ENCODE measurements at regions not wholly inside any gene's neighbourhood (a gene's known extent, or its start where the extent isn't known, plus 50 kb on each side); places are given as distances from the start of the nearest gene placed in this dataset.

DNA sequence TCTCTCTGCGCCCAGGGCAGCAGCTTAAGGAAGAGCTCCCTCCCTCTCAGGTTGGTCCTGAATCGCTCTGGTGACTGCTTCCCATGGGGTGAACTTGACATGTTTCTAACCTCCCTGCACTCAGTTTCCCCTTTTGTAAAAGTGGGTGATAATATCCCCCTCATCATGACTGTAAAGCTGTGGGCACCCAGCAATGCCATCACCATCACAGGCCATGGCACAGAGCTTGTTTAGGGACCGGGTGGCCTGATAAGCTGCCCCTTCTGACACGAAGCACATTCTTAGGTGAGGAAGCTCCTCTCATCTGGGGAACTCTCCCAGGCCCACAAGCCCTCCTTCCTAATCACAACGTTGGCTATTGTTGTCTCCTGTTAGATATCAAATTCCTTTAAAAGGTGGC, 972.8 kb upstream of the ZNF722 start:
- Histone ChIP-seq H3K9me3 (ENCODE audit: insufficient read depth, low read length) (peaks cover 8% of the 10 kb centered on the region; the same call in 1 of the 2 replicates), H3K9ac (ENCODE audit: low read length) (no peak overlapping the region), H4K20me1 (ENCODE audit: low read depth, low read length) (no peaks in the 10 kb centered on the region), H3K9me2 (replicated peaks; ENCODE audit: insufficient read depth, low read length) (no peaks in the 10 kb centered on the region), H3K4me3 (ENCODE audit: insufficient read depth, low read length, poor library complexity, severe bottlenecking) (no peak overlapping the region), H3K27me3 (ENCODE audit: low read length) (no peaks in the 10 kb centered on the region), H2AFZ (ENCODE audit: low read depth, low read length, severe bottlenecking) (no peak overlapping the region), H3K27ac (ENCODE audit: low read depth, low read length) (no peak overlapping the region), H3K36me3 (ENCODE audit: low read length) (no peaks in the 10 kb centered on the region), H3K79me2 (ENCODE audit: insufficient read depth, low read length) (no peaks in the 10 kb centered on the region), H3F3A (ENCODE audit: insufficient read depth) (no peaks in the 10 kb centered on the region), H3K4me2 (ENCODE audit: low read depth, low read length, poor library complexity, severe bottlenecking) (no peak overlapping the region)
- TF ChIP-seq, protein P1, sequence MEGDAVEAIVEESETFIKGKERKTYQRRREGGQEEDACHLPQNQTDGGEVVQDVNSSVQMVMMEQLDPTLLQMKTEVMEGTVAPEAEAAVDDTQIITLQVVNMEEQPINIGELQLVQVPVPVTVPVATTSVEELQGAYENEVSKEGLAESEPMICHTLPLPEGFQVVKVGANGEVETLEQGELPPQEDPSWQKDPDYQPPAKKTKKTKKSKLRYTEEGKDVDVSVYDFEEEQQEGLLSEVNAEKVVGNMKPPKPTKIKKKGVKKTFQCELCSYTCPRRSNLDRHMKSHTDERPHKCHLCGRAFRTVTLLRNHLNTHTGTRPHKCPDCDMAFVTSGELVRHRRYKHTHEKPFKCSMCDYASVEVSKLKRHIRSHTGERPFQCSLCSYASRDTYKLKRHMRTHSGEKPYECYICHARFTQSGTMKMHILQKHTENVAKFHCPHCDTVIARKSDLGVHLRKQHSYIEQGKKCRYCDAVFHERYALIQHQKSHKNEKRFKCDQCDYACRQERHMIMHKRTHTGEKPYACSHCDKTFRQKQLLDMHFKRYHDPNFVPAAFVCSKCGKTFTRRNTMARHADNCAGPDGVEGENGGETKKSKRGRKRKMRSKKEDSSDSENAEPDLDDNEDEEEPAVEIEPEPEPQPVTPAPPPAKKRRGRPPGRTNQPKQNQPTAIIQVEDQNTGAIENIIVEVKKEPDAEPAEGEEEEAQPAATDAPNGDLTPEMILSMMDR (IDR thresholded peaks at IDR 0.05; ENCODE audit: insufficient read depth, low read length, poor library complexity, severe bottlenecking): no peak
- no peak for TF ChIP-seq EZH2phosphoT487 (conservative IDR thresholded peaks at IDR 0.05; ENCODE audit: low read length)

DNA sequence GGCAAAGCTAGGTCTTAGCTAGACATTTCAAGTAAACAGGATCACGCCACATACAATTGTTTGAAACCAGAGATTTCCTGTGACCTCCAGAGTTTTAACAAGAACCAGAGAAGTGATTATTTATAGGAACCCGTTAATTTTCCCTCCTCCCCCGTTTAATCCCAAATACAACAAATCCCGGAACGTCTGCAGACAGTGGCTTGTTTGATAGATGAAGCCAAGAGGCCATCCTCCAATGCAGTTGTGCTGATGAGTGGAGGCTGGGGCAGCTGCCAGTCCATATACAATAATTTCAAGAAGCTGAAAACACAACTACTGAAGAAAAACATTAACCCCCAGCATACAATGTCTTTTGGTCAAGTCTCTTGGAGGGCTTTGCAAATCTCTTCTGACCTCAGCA, 971.6 kb upstream of the ZNF722 start:
- H3K4me3 ChIP-seq (ENCODE audit: insufficient read depth, low read length, poor library complexity, severe bottlenecking): no peak overlapping the region
- no peaks in the 10 kb centered on the region for H3K36me3 ChIP-seq (ENCODE audit: low read length)
- no peak overlapping the region for H3K9ac ChIP-seq (ENCODE audit: low read length)
- no peaks in the 10 kb centered on the region for H3K27me3 ChIP-seq (ENCODE audit: low read length)
- no peak overlapping the region for H3K4me2 ChIP-seq (ENCODE audit: low read depth, low read length, poor library complexity, severe bottlenecking)
- TF ChIP-seq, protein P1 (IDR thresholded peaks at IDR 0.05; ENCODE audit: insufficient read depth, low read length, poor library complexity, severe bottlenecking): no peak
- TF ChIP-seq EZH2phosphoT487 (conservative IDR thresholded peaks at IDR 0.05; ENCODE audit: low read length): no peak
- H3K9me2 ChIP-seq (replicated peaks; ENCODE audit: insufficient read depth, low read length): no peaks in the 10 kb centered on the region
- no peaks in the 10 kb centered on the region for H4K20me1 ChIP-seq (ENCODE audit: low read depth, low read length)
- no peak overlapping the region for H3K27ac ChIP-seq (ENCODE audit: low read depth, low read length)
- no peaks in the 10 kb centered on the region for H3F3A ChIP-seq (ENCODE audit: insufficient read depth)
- peaks cover 8% of the 10 kb centered on the region; the same call in 1 of the 2 replicates for H3K9me3 ChIP-seq (ENCODE audit: insufficient read depth, low read length)
- no peaks in the 10 kb centered on the region for H3K79me2 ChIP-seq (ENCODE audit: insufficient read depth, low read length)
- H2AFZ ChIP-seq (ENCODE audit: low read depth, low read length, severe bottlenecking): no peak overlapping the region

DNA sequence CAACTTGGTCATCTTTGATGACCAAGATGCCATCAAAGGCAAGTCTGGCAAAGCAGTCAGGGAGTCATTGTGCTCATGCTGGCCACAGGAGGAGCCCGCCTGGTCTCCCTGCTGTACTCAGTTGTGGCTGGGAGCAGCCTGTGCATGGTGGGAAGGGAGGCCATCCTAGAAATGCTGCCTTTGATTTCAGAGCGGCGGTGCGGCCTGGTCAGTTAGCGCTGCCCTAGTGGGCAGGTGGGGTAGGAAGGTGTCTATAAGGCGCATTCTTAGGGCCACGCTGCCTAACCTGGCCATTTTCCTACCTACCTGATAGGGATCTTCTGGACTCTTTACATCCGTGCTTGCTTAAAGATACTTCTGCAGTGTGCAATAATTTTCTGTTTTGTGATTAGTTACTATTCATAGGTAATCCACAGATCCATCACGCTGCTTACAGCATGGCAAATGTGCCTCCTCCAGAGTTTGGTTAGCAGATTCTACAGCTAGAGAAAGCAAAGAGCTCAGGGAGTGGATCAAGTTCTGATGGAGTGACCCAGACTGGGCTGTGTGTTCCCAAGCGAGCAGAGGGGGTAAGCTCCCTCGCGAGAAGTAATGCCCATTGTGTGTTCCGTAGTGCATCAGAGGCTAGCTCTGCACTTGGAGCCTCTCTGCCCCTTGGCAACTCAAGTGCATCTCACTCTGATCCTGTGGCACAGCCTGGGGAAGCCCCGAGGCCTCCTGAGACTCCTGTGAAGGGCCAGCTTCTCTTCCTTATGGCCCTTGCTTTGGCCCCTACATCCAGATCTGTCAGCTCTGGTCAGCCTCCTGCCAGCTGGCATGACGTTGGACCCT, 970.1 kb upstream of the ZNF722 start:
- Histone ChIP-seq H3K36me3 (ENCODE audit: low read length) (no peaks in the 10 kb centered on the region), H3K4me3 (ENCODE audit: insufficient read depth, low read length, poor library complexity, severe bottlenecking) (no peak overlapping the region), H3K9me3 (ENCODE audit: insufficient read depth, low read length) (peaks cover 8% of the 10 kb centered on the region; the same call in 1 of the 2 replicates), H3K4me2 (ENCODE audit: low read depth, low read length, poor library complexity, severe bottlenecking) (no peak overlapping the region), H3K27me3 (ENCODE audit: low read length) (no peaks in the 10 kb centered on the region), H3K79me2 (ENCODE audit: insufficient read depth, low read length) (no peaks in the 10 kb centered on the region), H3K9me2 (replicated peaks; ENCODE audit: insufficient read depth, low read length) (no peaks in the 10 kb centered on the region), H3K9ac (ENCODE audit: low read length) (no peak overlapping the region), H3K27ac (ENCODE audit: low read depth, low read length) (no peak overlapping the region), H4K20me1 (ENCODE audit: low read depth, low read length) (no peaks in the 10 kb centered on the region), H3F3A (ENCODE audit: insufficient read depth) (no peaks in the 10 kb centered on the region), H2AFZ (ENCODE audit: low read depth, low read length, severe bottlenecking) (no peak overlapping the region)
- TF ChIP-seq EZH2phosphoT487 (conservative IDR thresholded peaks at IDR 0.05; ENCODE audit: low read length): no peak
- TF ChIP-seq, protein P1 (IDR thresholded peaks at IDR 0.05; ENCODE audit: insufficient read depth, low read length, poor library complexity, severe bottlenecking): no peak
